ENCODE measurements at regions not wholly inside any gene's neighbourhood (a gene's known extent, or its start where the extent isn't known, plus 50 kb on each side); places are given as distances from the start of the nearest gene placed in this dataset.

- TF ChIP-seq CTCF (IDR thresholded peaks at IDR 0.05) (no peak), EZH2 (IDR thresholded peaks at IDR 0.05; ENCODE audit: borderline replicate concordance, insufficient read depth, low read depth, low read length, poor library complexity, severe bottlenecking) (no peak)
Measured at GRCh38 chr7:22554184-22554583, 54.2 kb upstream of the STEAP1B start.

Data from B cell (primary cell).